PC-3 (cell line): ENCODE measurements at regions not wholly inside any gene's neighbourhood (a gene's known extent, or its start where the extent isn't known, plus 50 kb on each side); places are given as distances from the start of the nearest gene placed in this dataset.
A peak's percentile ranks its signal among the peaks of the same experiment; 100 is the strongest.

Experiments
- ATAC-seq: fragments of 200-7000 bp; cut with Tn5 transposase; 2 replicates; pipeline ENCODE4 v1.9.1; 2020; ENCODE audit warnings: mild to moderate bottlenecking, moderate library complexity
- BruUV-seq: library from RNA; stranded (reverse); fragments of 400-500 nt; replicated peaks from 2 replicates; lab custom pipeline; 2021; lab: Mats Ljungman, UMichigan
- CTCF ChIA-PET: fragments of 300-600 bp; sonication (Branson Sonifier 250); formaldehyde crosslinking; loops from one replicate; lab custom pipeline; 2022; ENCODE audit warnings: antibody characterized with exemption; lab: Charles Lee
- POLR2A ChIA-PET: fragments of 300-600 bp; sonication (Branson Sonifier 250); formaldehyde crosslinking; loops from one replicate; lab custom pipeline; 2022; ENCODE audit warnings: antibody characterized with exemption; ENCODE audit not compliant: unreplicated experiment; lab: Charles Lee
- DNase-seq: peaks from one replicate; pipeline ENCODE4 v3.0.0-alpha.2; 2015
- H2AFZ ChIP-seq: fragments of 300-600 bp; sonication (generic); 2 replicates; pipeline ENCODE4 v1.6.0; 2016; ENCODE audit warnings: antibody characterized with exemption, low read length
- H3F3A ChIP-seq: fragments of 300-600 bp; sonication (generic); one replicate; pipeline ENCODE4 v1.6.0; 2017; ENCODE audit warnings: antibody characterized with exemption, low read length, control low read depth, mild to moderate bottlenecking; ENCODE audit not compliant: unreplicated experiment
- H3K27ac ChIP-seq: fragments of 300-600 bp; sonication (generic); 2 replicates; pipeline ENCODE4 v1.5.1; 2016; ENCODE audit warnings: mild to moderate bottlenecking, low read length
- H3K27me3 ChIP-seq: fragments of 300-600 bp; sonication (generic); 2 replicates; pipeline ENCODE4 v1.6.1; 2016; ENCODE audit warnings: low read length, mixed read lengths
- H3K36me3 ChIP-seq: fragments of 300-600 bp; sonication (generic); 2 replicates; pipeline ENCODE4 v1.6.1; 2016; ENCODE audit warnings: low read depth, mixed run types, low read length, mixed read lengths
- H3K4me1 ChIP-seq: fragments of 300-600 bp; sonication (generic); 2 replicates; pipeline ENCODE4 v1.5.1; 2016; ENCODE audit warnings: low read length; ENCODE audit not compliant: insufficient read depth
- H3K4me2 ChIP-seq: fragments of 300-600 bp; sonication (generic); 2 replicates; pipeline ENCODE4 v1.6.0; 2016; ENCODE audit warnings: low read length
- H3K4me3 ChIP-seq: fragments of 300-600 bp; sonication (generic); 2 replicates; pipeline ENCODE4 v1.5.1; 2016; ENCODE audit warnings: mild to moderate bottlenecking, low read length, mixed read lengths
- H3K79me2 ChIP-seq: fragments of 300-600 bp; sonication (generic); 2 replicates; pipeline ENCODE4 v1.6.1; 2017; ENCODE audit warnings: low read length, mixed read lengths
- H3K9ac ChIP-seq: fragments of 300-600 bp; sonication (generic); 2 replicates; pipeline ENCODE4 v1.6.0; 2016; ENCODE audit warnings: mild to moderate bottlenecking, low read length
- H3K9me2 ChIP-seq: fragments of 300-600 bp; sonication (generic); replicated peaks from 2 replicates; pipeline ENCODE4 v1.6.1; 2016; ENCODE audit warnings: mixed run types, low read length, mixed read lengths
- H3K9me3 ChIP-seq: fragments of 300-600 bp; sonication (generic); 2 replicates; pipeline ENCODE4 v1.6.1; 2016; ENCODE audit warnings: low read length, mixed read lengths
- H4K20me1 ChIP-seq: fragments of 300-600 bp; sonication (generic); 2 replicates; pipeline ENCODE4 v1.6.1; 2016; ENCODE audit warnings: low read length, mixed read lengths
- EZH2 ChIP-seq: fragments of 300-600 bp; sonication (generic); IDR thresholded peaks from one replicate; pipeline ENCODE4 v1.6.1; 2017; ENCODE audit warnings: antibody characterized with exemption, mild to moderate bottlenecking, low read length; ENCODE audit not compliant: unreplicated experiment
- EZH2phosphoT487 ChIP-seq: fragments of 300-600 bp; sonication (generic); IDR thresholded peaks from 2 replicates; pipeline ENCODE4 v1.6.1; 2018; ENCODE audit warnings: mild to moderate bottlenecking, antibody characterized with exemption, low read length, borderline replicate concordance
- intact Hi-C: fragments of 100-400 bp; cut with micrococcal nuclease; formaldehyde crosslinking; loops from 2 replicates; pipeline ENCODE4 v1.9.0; 2023
- TF ChIP-seq, protein P1 (sequence below): fragments of 300-600 bp; sonication (generic); conservative IDR thresholded peaks from 2 replicates; pipeline ENCODE4 v1.5.1; 2017; ENCODE audit warnings: antibody characterized with exemption, low read depth, mild to moderate bottlenecking, low read length

DNA sequence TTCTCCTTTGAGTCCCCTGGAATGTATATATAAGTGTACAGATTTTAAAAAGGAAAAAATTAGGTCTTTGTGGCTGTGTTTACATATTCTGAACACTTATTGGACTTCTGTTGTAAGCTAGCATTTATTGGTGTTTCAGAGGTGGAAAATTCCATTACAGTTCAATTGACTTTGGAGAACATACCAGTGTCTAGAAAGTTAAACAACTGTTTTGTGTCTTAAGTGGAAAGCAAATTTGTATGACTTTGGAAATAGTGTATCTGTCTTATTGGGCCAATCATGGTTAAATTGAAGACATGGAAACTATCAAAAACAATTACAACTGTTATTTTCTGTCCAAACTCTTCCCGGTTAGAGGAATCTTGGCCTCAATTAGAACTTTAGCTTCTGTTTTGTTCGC, 265.0 kb upstream of the C2CD4B start:
- BruUV-seq, result no TSS peak

DNA sequence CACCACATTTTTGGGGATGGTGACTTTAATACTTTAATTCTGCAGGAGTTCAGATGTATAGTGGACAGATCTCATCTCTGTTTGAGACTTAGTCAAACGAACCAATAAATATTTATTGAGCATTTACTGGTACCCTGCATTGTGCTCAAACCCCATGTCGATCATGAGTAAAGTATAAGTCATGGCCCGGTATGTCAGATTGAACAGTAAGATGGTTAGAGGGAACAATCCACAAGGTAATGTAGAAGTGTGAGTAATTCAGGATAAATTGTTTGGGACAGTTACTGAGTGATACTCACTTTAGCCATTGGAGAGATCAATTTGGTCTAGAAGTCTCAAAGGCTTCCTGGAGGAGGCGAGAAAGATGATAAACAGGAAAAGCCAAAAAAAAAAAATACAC, 265.5 kb upstream of the C2CD4B start:
- H3K79me2 ChIP-seq, result no peaks in the 10 kb centered on the region
- CTCF ChIA-PET, result no interaction called here

More for the DNA sequence above, 265.0 kb upstream of the C2CD4B start:
- no peaks in the 10 kb centered on the region for H3K36me3 ChIP-seq
- H3K4me1 ChIP-seq, result peaks cover 9% of the 10 kb centered on the region
- H4K20me1 ChIP-seq, result no peaks in the 10 kb centered on the region
- H3K27me3 ChIP-seq, result no peaks in the 10 kb centered on the region
- CTCF ChIA-PET, result no interaction called here
- POLR2A ChIA-PET, result no interaction called here
- TF ChIP-seq EZH2phosphoT487 (no peak), EZH2 (no peak)
- TF ChIP-seq, protein P1, sequence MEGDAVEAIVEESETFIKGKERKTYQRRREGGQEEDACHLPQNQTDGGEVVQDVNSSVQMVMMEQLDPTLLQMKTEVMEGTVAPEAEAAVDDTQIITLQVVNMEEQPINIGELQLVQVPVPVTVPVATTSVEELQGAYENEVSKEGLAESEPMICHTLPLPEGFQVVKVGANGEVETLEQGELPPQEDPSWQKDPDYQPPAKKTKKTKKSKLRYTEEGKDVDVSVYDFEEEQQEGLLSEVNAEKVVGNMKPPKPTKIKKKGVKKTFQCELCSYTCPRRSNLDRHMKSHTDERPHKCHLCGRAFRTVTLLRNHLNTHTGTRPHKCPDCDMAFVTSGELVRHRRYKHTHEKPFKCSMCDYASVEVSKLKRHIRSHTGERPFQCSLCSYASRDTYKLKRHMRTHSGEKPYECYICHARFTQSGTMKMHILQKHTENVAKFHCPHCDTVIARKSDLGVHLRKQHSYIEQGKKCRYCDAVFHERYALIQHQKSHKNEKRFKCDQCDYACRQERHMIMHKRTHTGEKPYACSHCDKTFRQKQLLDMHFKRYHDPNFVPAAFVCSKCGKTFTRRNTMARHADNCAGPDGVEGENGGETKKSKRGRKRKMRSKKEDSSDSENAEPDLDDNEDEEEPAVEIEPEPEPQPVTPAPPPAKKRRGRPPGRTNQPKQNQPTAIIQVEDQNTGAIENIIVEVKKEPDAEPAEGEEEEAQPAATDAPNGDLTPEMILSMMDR, result no peak
- no peak overlapping the region for H3K4me3 ChIP-seq
- H3K4me2 ChIP-seq, result no peak overlapping the region
- H3K9me3 ChIP-seq, result no peaks in the 10 kb centered on the region
- no peak for ATAC-seq
- no peak overlapping the region for H2AFZ ChIP-seq
- no peaks in the 10 kb centered on the region for H3K79me2 ChIP-seq
- H3F3A ChIP-seq, result no peaks in the 10 kb centered on the region
- H3K27ac ChIP-seq, result no peak overlapping the region
- no peaks in the 10 kb centered on the region for H3K9me2 ChIP-seq
- H3K9ac ChIP-seq, result no peak overlapping the region
- intact Hi-C loops, result no loop called here
- no peak for DNase-seq

DNA sequence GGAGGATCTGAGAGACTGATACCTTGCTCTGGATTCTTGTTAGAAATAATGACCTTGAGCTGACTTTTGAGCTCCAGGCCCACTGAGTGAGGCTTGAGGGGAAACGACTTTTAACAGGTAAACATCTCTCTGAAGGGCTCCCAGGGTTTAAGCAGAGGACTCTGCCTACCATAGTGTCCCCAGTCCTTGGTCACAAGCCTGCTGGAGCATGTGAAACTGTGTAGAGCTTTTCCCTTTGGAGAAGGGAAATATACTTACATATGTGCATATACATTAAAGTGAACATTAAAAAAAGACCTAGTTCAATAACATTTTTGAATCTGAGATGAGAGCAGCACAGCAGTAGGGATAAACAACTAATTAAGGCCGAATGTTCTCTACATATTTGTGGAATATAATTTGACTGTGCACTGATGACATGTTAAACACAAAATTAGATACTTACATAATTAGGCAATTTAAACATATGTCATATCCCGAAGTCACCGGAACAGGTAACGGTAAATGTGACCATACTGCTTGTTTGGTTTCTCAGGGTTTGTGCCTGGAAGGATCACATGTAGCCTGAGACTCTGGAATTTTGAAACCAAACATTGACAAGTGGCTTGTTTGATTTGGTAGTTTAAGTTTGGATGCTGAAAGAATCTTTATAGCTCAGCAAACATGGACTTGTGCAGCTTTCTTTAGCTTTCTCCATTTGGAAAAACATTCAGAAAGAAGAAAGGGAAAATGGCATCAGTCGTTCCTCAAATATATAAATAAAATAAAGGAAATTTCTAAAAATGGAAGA, 266.1 kb upstream of the C2CD4B start:
- no peak overlapping the region for H3K4me3 ChIP-seq
- no peaks in the 10 kb centered on the region for H3K9me3 ChIP-seq
- no peaks in the 10 kb centered on the region for H3F3A ChIP-seq
- TF ChIP-seq EZH2, result no peak
- TF ChIP-seq, protein P1, result no peak
- TF ChIP-seq EZH2phosphoT487, result no peak
- H3K9ac ChIP-seq, result no peak overlapping the region
- no peaks in the 10 kb centered on the region for H3K79me2 ChIP-seq
- no peak overlapping the region for H3K27ac ChIP-seq
- H3K27me3 ChIP-seq, result no peaks in the 10 kb centered on the region
- DNase-seq (no peak), ATAC-seq (no peak)
- POLR2A ChIA-PET, result no interaction called here
- BruUV-seq, result no TSS peak
- H3K9me2 ChIP-seq, result no peaks in the 10 kb centered on the region
- H3K4me2 ChIP-seq, result no peak overlapping the region
- intact Hi-C loops, result no loop called here
- peaks cover 9% of the 10 kb centered on the region for H3K4me1 ChIP-seq
- no peaks in the 10 kb centered on the region for H3K36me3 ChIP-seq
- CTCF ChIA-PET, result no interaction called here
- H2AFZ ChIP-seq, result no peak overlapping the region
- H4K20me1 ChIP-seq, result no peaks in the 10 kb centered on the region

More for the DNA sequence above, 265.5 kb upstream of the C2CD4B start:
- Histone ChIP-seq H3K36me3 (no peaks in the 10 kb centered on the region), H2AFZ (no peak overlapping the region), H3K27me3 (no peaks in the 10 kb centered on the region), H3F3A (no peaks in the 10 kb centered on the region), H3K4me2 (no peak overlapping the region), H3K9me3 (no peaks in the 10 kb centered on the region), H3K27ac (no peak overlapping the region), H3K4me3 (no peak overlapping the region), H3K4me1 (peaks cover 9% of the 10 kb centered on the region), H3K9ac (no peak overlapping the region), H3K9me2 (no peaks in the 10 kb centered on the region), H4K20me1 (no peaks in the 10 kb centered on the region)
- intact Hi-C loops, result no loop called here
- DNase-seq (peak; percentile 52), ATAC-seq (peak; percentile 71)
- POLR2A ChIA-PET, result no interaction called here
- TF ChIP-seq EZH2 (no peak), EZH2phosphoT487 (no peak)
- TF ChIP-seq, protein P1, result no peak
- no TSS peak for BruUV-seq
